Ureter (tissue), 1 donor: ENCODE measurements at regions not wholly inside any gene's neighbourhood (a gene's known extent, or its start where the extent isn't known, plus 50 kb on each side); places are given as distances from the start of the nearest gene placed in this dataset.
"Not testable (repeated sequence)": the region's sequence is repeated elsewhere in the genome, so short reads cannot be mapped to it uniquely, and the experiment has no call there.

Source experiments
- DNase-seq: peaks from one replicate; pipeline ENCODE4 v3.0.0-alpha.2; 2020; ENCODE audit warnings: low spot score
- donor health status: DM: yes; HTN: yes; CAD: no.

DNA sequence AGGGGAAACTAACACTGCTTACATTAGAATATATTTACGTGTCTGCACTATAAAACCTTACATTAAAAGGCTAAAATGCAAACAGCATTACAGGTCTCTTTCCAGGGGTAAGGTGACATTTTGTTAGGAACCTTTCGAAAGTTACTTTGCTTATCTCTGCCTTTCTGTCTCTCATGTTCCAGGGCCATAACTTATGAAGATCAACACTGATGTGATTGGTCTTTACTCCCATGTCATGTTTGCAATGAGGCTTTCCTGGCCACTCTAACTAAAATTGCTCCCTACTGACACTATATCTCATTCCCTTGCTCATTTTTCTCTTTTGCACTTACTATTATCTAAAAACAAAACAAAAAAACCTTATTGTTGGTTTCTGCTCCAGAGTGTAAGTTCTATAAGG, 119.0 kb downstream of the JRKL start:
- no peak for DNase-seq

DNA sequence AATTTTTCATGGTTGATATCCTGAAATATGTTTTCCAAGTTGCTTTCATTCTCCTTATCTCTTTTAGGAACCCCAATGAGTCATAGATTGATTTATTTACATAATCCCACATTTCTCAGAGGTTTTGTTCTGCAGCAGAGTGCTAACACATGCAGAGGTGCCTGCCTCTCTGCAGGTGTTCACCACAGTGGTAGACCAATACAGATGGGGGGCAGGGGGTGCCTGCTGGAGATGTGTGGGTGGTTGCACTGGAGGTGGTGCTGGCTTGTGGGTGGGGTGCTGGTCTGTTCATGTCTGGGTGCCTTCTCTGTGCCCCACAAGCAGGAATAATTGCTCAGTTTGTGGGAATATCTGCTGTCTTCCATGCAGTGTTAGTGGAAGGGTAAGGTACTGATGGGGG, 131.1 kb downstream of the JRKL start:
- no peak for DNase-seq

DNA sequence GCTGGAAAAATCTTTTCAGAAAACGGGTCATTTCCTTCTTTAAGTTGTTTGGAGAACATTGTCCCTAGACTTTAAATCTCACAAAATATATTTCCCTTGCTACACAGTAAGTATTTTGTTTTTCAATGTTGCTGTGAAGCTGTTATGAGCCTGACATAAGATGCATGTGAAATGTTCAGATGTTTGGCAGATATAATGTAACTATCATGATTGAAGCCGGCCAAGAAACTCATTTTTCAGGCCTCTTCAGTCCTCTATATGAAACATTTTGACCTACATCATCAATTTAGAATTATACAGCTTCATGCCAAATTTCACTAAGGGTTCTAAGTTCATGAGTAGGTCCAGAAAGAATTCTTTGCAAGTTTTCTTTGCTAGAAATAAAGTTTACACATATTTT, 133.8 kb downstream of the JRKL start:
- DNase-seq, result no peak

DNA sequence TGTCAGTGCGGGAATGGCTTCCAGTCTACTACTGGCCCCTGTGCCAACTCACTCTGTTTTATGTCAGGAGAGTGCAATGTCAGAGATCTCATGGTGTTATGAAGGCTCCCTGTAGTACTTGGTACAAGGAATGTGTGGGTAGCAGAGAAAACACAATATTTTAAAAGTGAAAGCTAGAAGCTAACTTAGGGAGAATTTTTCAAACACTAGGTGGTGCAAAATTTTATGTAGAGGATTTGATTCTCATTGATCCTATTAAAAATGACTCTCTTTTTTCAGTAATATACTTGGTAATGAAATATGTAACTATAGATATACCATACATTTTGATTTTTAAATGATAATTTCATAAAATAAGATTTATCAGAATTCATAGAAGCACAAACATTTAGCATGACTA, 134.7 kb downstream of the JRKL start:
- no peak for DNase-seq

DNA sequence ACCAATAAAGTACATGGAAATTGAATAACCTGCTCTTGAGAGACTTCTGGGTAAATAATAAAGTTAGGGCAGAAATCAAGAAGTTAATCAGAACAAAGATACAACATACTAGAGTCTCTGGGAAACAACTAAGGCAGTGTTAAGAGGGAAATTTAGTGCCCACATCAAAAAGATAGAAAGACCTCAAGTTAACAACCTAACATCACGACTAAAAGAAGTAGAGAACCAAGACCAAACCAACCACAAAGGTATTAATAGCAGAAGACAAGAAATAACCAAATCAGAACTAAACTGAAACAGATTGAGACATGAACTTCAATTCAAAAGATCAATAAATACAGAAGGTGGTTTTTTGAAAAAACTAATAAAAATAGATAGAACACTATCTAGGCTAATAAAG, 140.7 kb downstream of the JRKL start:
- DNase-seq, result no peak

DNA sequence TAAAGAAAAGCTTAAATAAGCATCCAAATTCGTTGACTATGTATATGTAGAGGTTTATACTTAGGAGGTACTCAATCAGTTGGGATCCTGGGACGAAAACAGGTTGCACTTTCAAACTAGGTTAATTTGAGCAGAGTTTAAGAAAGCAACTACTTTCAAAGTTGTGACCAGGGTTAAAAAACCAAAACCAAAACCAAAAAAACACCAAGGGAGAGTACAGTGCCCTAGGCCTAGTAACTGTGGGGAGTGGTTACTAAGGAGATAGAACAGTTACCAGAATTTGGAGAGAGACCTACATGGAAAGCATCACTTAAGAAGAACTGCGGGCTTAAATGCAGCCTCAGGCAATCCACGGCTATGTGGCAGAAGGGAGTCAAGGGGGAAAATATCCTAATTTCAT, 148.3 kb downstream of the JRKL start:
- DNase-seq, result no peak

DNA sequence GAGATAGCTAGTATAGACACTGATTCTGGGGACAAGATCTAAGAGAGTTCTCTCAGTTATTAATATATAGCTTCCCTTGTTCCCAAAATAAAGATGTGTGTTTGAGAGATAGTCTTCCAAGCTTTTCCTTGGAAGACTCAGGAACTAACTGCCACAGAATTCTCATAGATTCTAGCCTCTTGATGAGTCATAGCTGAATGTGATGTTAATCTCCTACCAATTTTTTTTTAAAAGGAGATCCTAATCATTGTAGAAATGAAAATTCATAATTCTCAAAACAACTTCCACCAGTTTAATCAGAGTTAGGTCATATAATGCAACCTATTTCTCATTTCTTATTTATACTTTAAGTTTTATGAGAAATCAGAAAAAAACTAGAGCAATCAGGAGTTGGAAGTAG, 148.8 kb downstream of the JRKL start:
- DNase-seq, result no peak

DNA sequence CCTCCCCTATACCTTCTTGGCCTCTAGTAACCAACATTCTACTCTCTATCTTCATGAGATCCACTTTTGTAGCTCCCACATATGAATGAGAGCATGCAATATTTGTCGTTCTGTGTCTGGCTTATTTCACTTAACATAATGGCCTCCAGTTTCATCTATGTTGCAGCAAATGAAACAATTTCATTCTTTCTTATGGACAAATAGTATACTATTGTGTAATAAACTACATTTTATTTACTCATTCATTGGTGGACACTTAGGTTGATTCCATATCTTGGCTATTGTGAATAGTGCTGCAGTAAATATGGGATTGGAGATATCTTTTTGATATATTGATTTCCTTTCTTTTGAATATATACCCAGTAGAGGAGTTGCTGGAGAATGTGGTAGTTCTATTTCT, 151.1 kb downstream of the JRKL start:
- DNase-seq, result no peak

DNA sequence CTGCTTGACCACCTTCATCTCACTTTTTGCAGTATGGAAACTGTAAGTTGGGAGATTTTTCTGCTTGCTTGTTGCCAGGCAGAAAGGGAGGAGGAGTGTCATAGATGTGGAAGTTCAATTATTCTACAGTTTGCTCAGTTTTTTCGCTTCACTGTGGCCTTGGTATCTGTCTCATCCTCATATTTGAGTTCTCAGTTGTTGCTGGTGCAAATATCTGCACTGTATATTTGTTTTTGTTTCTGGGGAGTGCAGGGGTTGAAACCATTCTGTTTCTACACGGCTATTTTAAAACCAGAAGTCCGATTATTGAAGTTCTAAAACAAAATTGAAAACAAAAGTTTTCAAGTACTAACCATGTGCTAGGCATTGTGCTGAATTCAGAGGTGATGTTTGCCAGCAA, 153.4 kb downstream of the JRKL start:
- DNase-seq, result no peak

DNA sequence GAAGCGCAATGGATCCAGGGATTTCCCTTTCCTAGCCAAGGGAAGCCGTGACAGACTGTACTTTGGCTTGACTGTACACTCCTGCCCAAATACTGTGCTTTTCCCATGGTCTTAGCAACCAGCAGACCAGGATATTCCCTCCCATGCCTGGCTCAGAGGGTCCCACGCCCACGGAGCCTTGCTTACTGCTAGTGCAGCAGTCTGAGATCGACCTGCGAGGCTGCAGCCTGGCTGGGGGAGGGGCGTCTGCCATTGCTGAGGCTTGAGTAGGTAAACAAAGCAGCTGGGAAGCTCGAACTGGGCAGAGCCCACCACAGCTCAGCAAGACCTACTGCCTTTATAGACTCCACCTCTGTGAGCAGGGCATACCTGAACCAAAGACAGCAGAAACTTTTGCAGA, 155.4 kb downstream of the JRKL start:
- not testable (repeated sequence) for DNase-seq

DNA sequence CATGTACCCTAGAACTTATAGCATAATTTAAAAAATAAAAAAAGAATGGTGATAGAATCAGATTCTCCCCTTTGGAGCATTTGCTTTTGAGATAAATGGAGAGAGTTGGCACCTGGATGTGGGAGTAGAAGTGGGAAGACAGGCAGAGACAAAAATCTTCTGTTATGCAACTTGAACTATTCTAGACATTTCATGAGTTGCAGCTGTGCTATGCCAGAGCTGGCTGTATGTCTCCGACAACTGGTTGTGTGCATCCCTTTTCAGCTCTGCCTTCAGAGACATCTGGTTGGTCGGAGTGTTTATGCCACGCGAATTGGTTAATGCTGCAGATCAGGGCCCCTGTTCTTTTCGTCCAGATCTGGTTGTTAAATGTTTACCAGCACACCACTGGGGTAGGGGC, 161.3 kb downstream of the JRKL start:
- no peak for DNase-seq

DNA sequence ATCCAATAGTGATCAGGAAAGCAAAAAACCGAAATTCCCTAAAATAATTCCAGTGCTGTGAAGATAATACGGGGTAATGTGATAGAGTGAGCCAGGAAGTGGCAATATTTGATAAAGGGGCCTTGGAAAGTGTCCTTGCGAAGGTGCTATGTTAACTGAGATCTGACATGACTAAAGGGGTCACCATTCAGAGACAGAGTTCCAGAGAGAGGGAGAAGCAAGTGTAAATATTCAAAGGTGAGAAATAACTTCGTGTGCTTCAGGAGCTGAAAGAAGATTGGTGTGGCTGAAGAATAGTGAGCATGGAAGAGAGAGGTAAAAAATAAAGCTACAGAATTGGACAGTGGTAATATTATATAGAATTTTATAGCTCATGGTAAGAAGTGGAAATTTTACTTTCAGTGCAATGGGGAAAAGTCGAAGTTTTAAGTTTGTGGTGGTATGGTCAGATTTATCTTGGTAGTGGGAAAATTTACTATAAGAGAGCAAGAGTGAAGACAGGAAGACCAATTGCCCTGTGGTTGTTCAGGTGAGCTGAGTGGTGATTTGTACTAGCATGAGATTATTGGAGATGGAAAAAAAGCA, 164.5 kb downstream of the JRKL start:
- no peak for DNase-seq

DNA sequence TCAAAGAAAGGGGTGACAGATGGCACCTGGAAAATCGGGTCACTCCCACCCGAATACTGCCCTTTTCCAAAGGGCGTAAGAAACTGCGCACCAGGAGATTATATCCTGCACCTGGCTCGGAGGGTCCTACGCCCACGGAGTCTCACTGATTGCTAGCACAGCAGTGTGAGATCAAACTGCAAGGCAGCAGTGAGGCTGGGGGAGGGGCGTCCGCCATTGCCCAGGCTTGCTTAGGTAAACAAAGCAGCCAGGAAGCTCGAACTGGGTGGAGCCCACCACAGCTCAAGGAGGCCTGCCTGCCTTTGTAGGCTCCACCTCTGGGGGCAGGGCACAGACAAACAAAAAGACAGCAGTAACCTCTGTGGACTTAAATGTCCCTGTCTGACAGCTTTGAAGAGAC, 166.0 kb downstream of the JRKL start:
- not testable (repeated sequence) for DNase-seq

DNA sequence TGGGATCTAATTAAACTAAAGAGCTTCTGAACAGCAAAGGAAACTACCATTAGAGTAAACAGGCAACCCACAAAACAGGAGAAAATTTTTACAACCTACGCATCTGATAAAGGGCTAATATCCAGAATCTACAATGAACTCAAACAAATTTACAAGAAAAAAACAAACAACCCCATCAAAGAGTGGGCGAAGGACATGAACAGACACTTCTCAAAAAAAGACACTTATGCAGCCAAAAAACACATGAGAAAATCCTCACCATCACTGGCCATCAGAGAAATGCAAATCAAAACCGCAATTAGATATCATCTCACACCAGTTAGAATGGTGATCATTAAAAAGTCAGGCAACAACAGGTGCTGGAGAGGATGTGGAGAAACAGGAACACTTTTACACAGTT, 170.9 kb downstream of the JRKL start:
- not testable (repeated sequence) for DNase-seq

DNA sequence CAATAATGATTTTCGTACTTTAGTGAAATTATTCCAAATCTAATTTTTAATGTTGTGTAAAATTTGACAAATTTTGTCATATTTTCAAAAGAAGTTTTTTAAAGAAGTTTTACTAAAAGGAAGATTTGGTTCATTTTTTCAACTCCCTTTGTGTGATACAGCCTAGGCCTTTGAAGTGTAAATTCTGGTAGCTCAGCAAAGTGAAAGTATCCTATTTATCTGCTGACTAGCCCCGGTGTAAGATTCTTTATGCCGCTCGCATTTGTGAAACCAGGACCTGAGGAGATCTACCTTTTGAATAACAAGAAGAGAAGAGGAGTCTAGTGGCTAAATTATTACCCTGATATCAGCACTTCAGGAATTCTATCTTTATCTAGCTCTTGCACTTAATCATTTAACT, 177.4 kb downstream of the JRKL start:
- DNase-seq, result no peak

DNA sequence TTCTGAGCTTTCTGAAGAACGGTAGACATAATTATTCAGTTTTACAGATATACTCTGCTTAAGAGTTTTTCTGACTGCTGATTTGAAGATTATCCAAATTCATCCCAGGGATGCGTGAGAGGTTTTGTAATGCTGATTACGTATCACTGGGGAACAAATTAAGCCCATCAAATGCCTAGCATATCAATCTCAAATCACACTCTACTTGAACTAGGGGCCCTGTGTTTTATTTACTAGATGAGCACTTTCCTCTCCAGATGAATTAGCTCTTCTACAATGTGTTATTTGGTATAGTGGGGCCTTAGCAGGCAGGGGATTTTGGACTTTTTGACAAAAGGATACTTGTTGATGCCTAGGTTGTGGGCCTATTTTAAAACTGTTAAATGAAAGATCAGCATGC, 177.9 kb downstream of the JRKL start:
- no peak for DNase-seq

DNA sequence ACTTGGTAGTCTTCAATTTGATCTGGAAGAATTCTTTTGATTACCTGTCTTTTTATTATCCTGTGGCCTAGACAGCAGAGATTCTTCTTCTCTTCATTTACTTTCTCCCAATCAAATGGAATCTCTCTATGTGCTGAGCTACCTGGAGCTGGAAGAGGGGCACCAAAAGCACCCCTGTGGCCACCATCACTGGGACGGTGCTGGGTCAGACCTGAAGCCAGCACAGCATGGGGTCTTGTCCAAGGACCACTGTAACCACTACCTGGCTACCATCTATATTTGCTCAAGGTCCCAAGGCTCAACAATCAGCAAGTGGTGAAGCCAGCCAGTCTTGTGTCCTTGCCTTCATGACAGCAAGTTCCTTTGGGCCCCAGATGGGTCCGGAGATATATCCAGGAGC, 186.6 kb downstream of the JRKL start:
- DNase-seq, result no peak

DNA sequence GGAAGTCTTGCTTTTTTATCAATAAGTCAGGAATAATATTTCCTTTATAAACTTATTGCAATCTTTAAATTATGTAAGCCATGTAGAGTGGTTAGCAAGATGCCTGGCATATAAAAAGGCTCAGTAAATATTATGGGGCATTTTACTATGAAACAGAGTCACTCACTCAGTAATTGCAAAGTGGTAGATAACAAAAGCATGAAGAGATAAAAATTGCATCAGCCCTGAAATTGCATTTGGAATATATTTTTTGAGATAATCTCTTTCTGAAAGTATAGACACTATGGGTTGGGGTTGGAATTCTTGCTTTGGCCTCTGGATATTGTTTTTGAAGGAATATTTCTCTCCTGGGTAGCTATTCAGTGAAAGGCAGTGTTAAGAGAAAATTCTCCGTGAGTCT, 188.6 kb downstream of the JRKL start:
- DNase-seq, result no peak

DNA sequence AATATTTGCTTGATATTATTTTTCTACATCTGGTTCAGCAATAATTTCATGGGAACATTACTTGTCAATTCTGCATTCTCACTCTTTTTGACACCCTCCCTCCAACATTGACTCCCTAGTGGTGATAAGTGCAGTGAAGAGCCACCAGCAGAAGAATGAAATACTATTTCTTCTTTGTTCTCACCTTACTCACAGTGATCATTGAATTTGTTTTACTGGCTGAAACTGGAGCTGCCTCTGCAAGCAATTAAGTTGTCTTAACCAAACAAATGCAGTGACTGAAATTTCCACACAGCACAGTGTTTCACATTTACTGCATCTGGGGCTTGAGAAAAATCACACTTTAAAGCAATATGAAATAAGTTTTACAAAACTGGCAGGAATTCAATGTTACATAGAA, 189.8 kb downstream of the JRKL start:
- no peak for DNase-seq

DNA sequence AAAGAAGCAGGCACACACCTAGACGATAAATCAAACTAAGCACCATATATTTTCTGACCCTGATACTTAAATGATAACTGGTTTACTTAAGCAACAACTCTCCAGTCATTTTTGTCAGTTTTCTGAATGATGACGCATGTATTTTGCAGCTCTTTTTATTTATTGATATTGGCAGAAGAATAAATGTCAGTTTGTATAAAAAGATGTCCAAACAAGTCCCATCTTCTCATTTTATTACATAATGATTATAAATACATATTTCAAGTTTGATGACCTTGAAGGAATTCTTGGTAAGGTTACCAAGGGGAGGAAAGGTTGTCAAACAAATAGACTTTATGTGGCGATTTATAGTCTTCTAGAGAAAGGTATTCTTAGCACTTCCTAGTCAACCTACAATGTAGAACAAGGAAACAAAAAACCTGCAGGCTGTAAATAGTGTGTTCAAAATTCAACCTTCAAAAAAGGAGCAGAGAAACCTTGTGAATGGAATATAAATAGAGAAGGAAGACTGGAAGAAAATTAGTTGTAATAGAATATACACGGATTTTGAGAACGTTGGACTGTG, 190.7 kb downstream of the JRKL start:
- no peak for DNase-seq

DNA sequence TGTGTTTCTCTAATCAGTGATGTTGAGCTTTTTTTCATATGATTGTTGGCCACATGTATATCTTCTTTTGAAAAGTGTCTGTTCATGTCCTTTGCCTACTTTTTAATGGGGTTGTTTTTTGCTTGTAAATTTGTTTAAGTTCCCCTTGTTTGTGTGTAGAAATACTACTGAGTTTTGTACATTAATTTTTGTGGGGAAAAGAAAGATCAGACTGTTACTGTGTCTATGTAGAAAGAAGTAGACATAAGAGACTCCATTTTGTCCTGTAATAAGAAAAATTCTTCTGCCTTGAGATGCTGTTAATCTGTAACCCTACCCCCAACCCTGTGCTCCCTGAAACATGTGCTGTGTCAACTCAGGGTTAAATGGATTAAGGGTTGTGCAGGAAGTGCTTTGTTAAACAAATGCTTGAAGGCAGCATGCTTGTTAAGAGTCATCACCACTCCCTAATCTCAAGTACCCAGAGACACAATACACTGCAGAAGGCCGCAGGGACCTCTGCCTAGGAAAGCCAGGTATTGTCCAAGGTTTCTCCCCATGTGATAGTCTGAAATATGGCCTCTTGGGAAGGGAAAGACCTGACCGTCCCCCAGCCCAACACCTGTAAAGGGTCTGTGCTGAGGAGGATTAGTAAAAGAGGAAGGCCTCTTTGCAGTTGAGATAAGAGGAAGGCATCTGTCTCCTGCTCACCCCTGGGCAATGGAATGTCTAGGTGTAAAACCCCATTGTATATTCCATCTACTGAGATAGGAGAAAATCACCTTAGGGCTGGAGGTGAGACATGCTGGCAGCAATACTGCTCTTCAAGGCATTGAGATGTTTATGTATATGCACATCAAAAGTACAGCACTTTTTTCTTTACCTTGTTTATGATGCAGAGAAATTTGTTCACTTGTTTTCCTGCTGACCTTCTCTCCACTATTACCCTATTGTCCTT, 196.4 kb downstream of the JRKL start:
- not testable (repeated sequence) for DNase-seq

DNA sequence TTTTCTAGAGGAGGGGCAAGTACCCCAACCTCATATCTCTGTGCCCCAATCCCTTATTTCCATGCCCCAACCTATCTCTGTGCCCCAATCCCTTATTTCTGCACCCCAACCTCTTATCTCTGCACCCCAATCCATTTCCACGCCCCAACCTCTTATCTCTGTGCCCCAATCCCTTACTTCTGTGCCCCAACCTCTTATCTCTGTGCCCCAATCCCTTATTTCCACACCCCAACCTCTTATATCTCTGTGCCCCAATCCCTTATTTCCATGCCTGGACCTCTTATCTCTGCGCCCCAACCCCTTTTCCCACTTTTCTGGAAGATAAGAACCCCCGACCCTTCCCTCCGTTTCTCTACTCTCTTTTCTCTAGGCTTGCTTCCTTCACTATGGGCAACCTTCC, 199.0 kb downstream of the JRKL start:
- not testable (repeated sequence) for DNase-seq

DNA sequence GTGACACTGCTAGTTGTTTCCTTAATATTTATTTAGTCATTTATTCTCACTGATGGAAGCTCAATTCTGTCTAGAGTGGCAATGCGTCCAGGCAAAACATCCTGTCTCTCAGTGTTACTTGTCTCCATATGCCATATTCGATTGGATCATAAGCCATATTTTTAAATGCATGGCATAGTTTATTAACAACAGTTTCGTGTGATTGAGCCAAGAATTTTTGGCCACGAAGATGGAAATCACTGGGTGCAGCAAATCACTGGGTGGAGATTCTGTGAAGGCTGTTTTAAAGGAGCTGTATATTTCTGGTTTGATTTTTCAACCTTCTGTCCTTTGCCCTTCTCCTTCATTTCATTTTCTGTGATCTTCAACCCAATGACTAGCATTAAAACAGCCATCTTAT, 205.2 kb downstream of the JRKL start:
- DNase-seq, result no peak
